HEK293T (cell line): ENCODE measurements at regions not wholly inside any gene's neighbourhood (a gene's known extent, or its start where the extent isn't known, plus 50 kb on each side); places are given as distances from the start of the nearest gene placed in this dataset.

Source experiments
- NFRKB ChIP-seq: fragments of 450-650 bp; IDR thresholded peaks from 2 replicates; pipeline ENCODE4 v1.6.1; 2016; ENCODE audit warnings: mild to moderate bottlenecking, moderate library complexity
- ZNF384 ChIP-seq: fragments of 450-650 bp; IDR thresholded peaks from 2 replicates; pipeline ENCODE4 v1.6.1; 2016

GRCh38 chr2:20930928-20931327 lies 108.0 kb upstream of the LDAH start:
- TF ChIP-seq ZNF384 = no peak
- TF ChIP-seq NFRKB = no peak
